HCT116 (cell line): ENCODE measurements at regions not wholly inside any gene's neighbourhood (a gene's known extent, or its start where the extent isn't known, plus 50 kb on each side); places are given as distances from the start of the nearest gene placed in this dataset.

Experiments used
- ATAC-seq: fragments of 200-7000 bp; cut with Tn5 transposase; 2 replicates; pipeline ENCODE4 v1.9.1; 2020; ENCODE audit warnings: mild to moderate bottlenecking, moderate library complexity
- BruUV-seq: library from RNA; stranded (reverse); fragments of 400-500 nt; replicated peaks from 2 replicates; lab custom pipeline; 2021; lab: Mats Ljungman, UMichigan
- CTCF ChIA-PET: fragments of 300-600 bp; sonication (Branson Sonifier 250); formaldehyde crosslinking; loops from one replicate; lab custom pipeline; 2021; ENCODE audit warnings: antibody characterized with exemption; lab: Charles Lee
- POLR2A ChIA-PET: fragments of 300-600, 350-600 bp; sonication (Branson Sonifier 250); formaldehyde crosslinking; loops from one replicate; lab custom pipeline; 2021; ENCODE audit warnings: antibody characterized with exemption; lab: Charles Lee
- RAD21 ChIA-PET, 2 experiments: fragments of 300-600 bp; sonication (Branson Sonifier 250); formaldehyde crosslinking; loops; one replicate each; lab custom pipeline; 2023; ENCODE audit warnings: low total read pairs in 2 of 2; ENCODE audit not compliant: uncharacterized antibody in 2 of 2, unreplicated experiment in 2 of 2, low non-redundant PET in 1 of 2; lab: Charles Lee
- DNase-seq: peaks from one replicate; pipeline ENCODE4 v3.0.0-alpha.2; 2010; ENCODE audit warnings: low read depth, low spot score
- H2AFZ ChIP-seq: fragments of 200-600 bp; shearing (Covaris generic), sonication (generic); 2 replicates; pipeline ENCODE4 v1.6.1; 2017; ENCODE audit warnings: low read depth, mixed run types, mixed read lengths, antibody characterized with exemption, low read length; ENCODE audit not compliant: poor library complexity, severe bottlenecking
- H3K27ac ChIP-seq: 2 replicates; pipeline ENCODE4 v1.5.1; 2012; ENCODE audit warnings: low read depth, low read length
- H3K27me3 ChIP-seq: fragments of 200-600 bp; sonication (generic); 2 replicates; pipeline ENCODE4 v1.6.1; 2016; ENCODE audit warnings: mixed run types, low read length, mixed read lengths; ENCODE audit not compliant: insufficient read depth
- H3K36me3 ChIP-seq, 2 experiments: fragments of 200-500 bp in 1 of 2; fragments of 200-600 bp in 1 of 2; sonication (Bioruptor generic) in 1 of 2; sonication (generic) in 1 of 2; 2 replicates each; pipeline versions ENCODE4 v1.5.1 to v1.6.1; 2014 to 2016; ENCODE audit warnings: low read length in 2 of 2, inconsistent platforms in 1 of 2, mixed read lengths in 1 of 2, mixed run types in 1 of 2; ENCODE audit not compliant: insufficient read depth in 2 of 2, control insufficient read depth in 1 of 2
- H3K4me1 ChIP-seq, 2 experiments: fragments of 200-600 bp in 1 of 2; sonication (generic) in 1 of 2; 2 replicates each; pipeline versions ENCODE4 v1.5.1 to v1.6.1; 2012 to 2017; ENCODE audit warnings: low read length in 2 of 2, inconsistent platforms in 1 of 2, mild to moderate bottlenecking in 1 of 2, mixed read lengths in 1 of 2, mixed run types in 1 of 2, moderate library complexity in 1 of 2; ENCODE audit not compliant: insufficient read depth in 2 of 2, control insufficient read depth in 1 of 2
- H3K4me2 ChIP-seq: fragments of 200-600 bp; sonication (generic); 2 replicates; pipeline ENCODE4 v1.6.1; 2017; ENCODE audit warnings: mixed run types, low read length, mixed read lengths
- H3K4me3 ChIP-seq, 2 experiments: fragments of 200-600 bp in 1 of 2; sonication (generic) in 1 of 2; replicated peaks in 1 of 2; 2 replicates each; pipeline ENCODE4 v1.5.1; 2011 to 2016; ENCODE audit warnings: low read length in 2 of 2, control low read depth in 1 of 2, low read depth in 1 of 2, mild to moderate bottlenecking in 1 of 2, mixed read lengths in 1 of 2, mixed run types in 1 of 2
- H3K79me2 ChIP-seq: fragments of 200-600 bp; sonication (generic); 2 replicates; pipeline ENCODE4 v1.6.1; 2017; ENCODE audit warnings: mild to moderate bottlenecking, mixed run types, low read length, moderate library complexity, mixed read lengths; ENCODE audit not compliant: insufficient read depth
- H3K9ac ChIP-seq: fragments of 200-600 bp; sonication (generic); 2 replicates; pipeline ENCODE4 v1.6.1; 2016; ENCODE audit warnings: low read length, mixed read lengths
- H3K9me2 ChIP-seq: fragments of 200-600 bp; sonication (generic), shearing (Covaris generic); 2 replicates; pipeline ENCODE4 v1.6.1; 2017; ENCODE audit warnings: mixed run types, mild to moderate bottlenecking, moderate library complexity; ENCODE audit not compliant: insufficient read depth
- H3K9me3 ChIP-seq, 2 experiments: fragments of 200-500 bp in 1 of 2; fragments of 200-600 bp in 1 of 2; sonication (Bioruptor generic) in 1 of 2; sonication (generic) in 1 of 2; 2 replicates each; pipeline ENCODE4 v1.6.1; 2014 to 2017; ENCODE audit warnings: low read length in 2 of 2, mixed read lengths in 2 of 2, inconsistent platforms in 1 of 2, low read depth in 1 of 2, mild to moderate bottlenecking in 1 of 2, mixed run types in 1 of 2, moderate library complexity in 1 of 2; ENCODE audit not compliant: control insufficient read depth in 1 of 2, insufficient read depth in 1 of 2
- H4K20me1 ChIP-seq: fragments of 200-600 bp; sonication (generic), shearing (Covaris generic); 2 replicates; pipeline ENCODE4 v1.6.1; 2017; ENCODE audit warnings: mixed run types, mild to moderate bottlenecking, moderate library complexity; ENCODE audit not compliant: insufficient read depth
- EZH2 ChIP-seq: fragments of 200-600 bp; sonication (generic); IDR thresholded peaks from 2 replicates; pipeline ENCODE4 v1.6.1; 2017; ENCODE audit warnings: antibody characterized with exemption, mixed run types
- FOSL1 ChIP-seq: IDR thresholded peaks from 2 replicates; pipeline ENCODE4 v1.6.1; 2012; ENCODE audit warnings: low read depth
- JUND ChIP-seq: IDR thresholded peaks from 2 replicates; pipeline ENCODE4 v1.6.1; 2012
- MAX ChIP-seq: IDR thresholded peaks from 2 replicates; pipeline ENCODE4 v1.6.1; 2012
- POLR2AphosphoS5 ChIP-seq: IDR thresholded peaks from 2 replicates; pipeline ENCODE4 v1.6.1; 2011; ENCODE audit warnings: mild to moderate bottlenecking, low read depth, low read length, moderate library complexity
- RAD21 ChIP-seq: IDR thresholded peaks from 2 replicates; pipeline ENCODE4 v1.6.1; 2012; ENCODE audit warnings: low read depth, mild to moderate bottlenecking
- SP1 ChIP-seq: IDR thresholded peaks from 2 replicates; pipeline ENCODE4 v1.6.1; 2012; ENCODE audit warnings: low read depth
- TCF7L2 ChIP-seq: IDR thresholded peaks from 2 replicates; pipeline ENCODE4 v1.7.0; 2011; ENCODE audit warnings: borderline replicate concordance, inconsistent platforms; ENCODE audit not compliant: insufficient read depth, insufficient read length; ENCODE audit errors: extremely low read depth
- YY1 ChIP-seq: IDR thresholded peaks from 2 replicates; pipeline ENCODE4 v1.6.1; 2011; ENCODE audit warnings: low read length, low read depth, moderate library complexity, mild to moderate bottlenecking; ENCODE audit not compliant: insufficient replicate concordance; ENCODE audit errors: extremely low read depth
- ZBTB33 ChIP-seq: IDR thresholded peaks from 2 replicates; pipeline ENCODE4 v1.6.1; 2011; ENCODE audit warnings: mild to moderate bottlenecking, low read length, moderate library complexity; ENCODE audit not compliant: insufficient replicate concordance; ENCODE audit errors: extremely low read depth
- ZFX ChIP-seq: fragments of 450-650 bp; IDR thresholded peaks from 2 replicates; pipeline ENCODE4 v1.6.1; 2017
- ZNF274 ChIP-seq: fragments of 200-500 bp; sonication (Bioruptor generic); IDR thresholded peaks from 2 replicates; pipeline ENCODE4 v1.6.1; 2014; ENCODE audit warnings: mild to moderate bottlenecking, low read depth, low read length, inconsistent platforms
- intact Hi-C: fragments of 100-400 bp; cut with micrococcal nuclease; formaldehyde crosslinking; loops from 2 replicates; pipeline ENCODE4 v1.10.0; 2022

GRCh38 chr2:239455436-239456203, 54.8 kb upstream of the HDAC4 start:
- ChIA-PET CTCF (no interaction called here), RAD21 (no interaction called here)
- Histone ChIP-seq H3K4me3 (no peak overlapping the region), H3K27me3 (peaks cover 4% of the 10 kb centered on the region; the same call in 1 of the 2 replicates)
- no peak for TF ChIP-seq YY1
- no peak for TF ChIP-seq SP1
- TF ChIP-seq RAD21, result no peak
- TF ChIP-seq MAX, result no peak
- TF ChIP-seq POLR2AphosphoS5, result no peak
- no peak for TF ChIP-seq ZBTB33
- no peak for TF ChIP-seq FOSL1
- no peak for TF ChIP-seq EZH2
- no peak for TF ChIP-seq ZFX
- TF ChIP-seq TCF7L2, result no peak
- TF ChIP-seq JUND, result no peak
- TF ChIP-seq ZNF274, result no peak
- TF ChIP-seq, all 23 proteins: peak for 0
- DNase-seq, result no peak
- Histone ChIP-seq H3K79me2 (no peaks in the 10 kb centered on the region), H3K9me2 (no peaks in the 10 kb centered on the region), H3K9me3 (no peaks in the 10 kb centered on the region), H3K9ac (no peak overlapping the region), H3K36me3 (no peaks in the 10 kb centered on the region), H3K27ac (no peak overlapping the region), H2AFZ (no peak overlapping the region), H3K4me1 (no peaks in the 10 kb centered on the region), H3K4me2 (no peak overlapping the region), H4K20me1 (no peaks in the 10 kb centered on the region)
- no peak for ATAC-seq
- POLR2A ChIA-PET, result no interaction called here
- intact Hi-C loops, result no loop called here
- BruUV-seq, result no TSS peak
